DND-41 (cell line): ENCODE measurements at regions not wholly inside any gene's neighbourhood (a gene's known extent, or its start where the extent isn't known, plus 50 kb on each side); places are given as distances from the start of the nearest gene placed in this dataset.

Experiments
- CTCF ChIP-seq: IDR thresholded peaks from 2 replicates; pipeline ENCODE4 v1.5.1; 2012; ENCODE audit warnings: borderline replicate concordance, low read length, moderate library complexity, mild to moderate bottlenecking; ENCODE audit not compliant: poor library complexity, severe bottlenecking; ENCODE audit errors: extremely low read depth
- EZH2 ChIP-seq: IDR thresholded peaks from 3 replicates; pipeline ENCODE4 v1.6.1; 2012; ENCODE audit warnings: borderline replicate concordance, low read depth, mild to moderate bottlenecking, moderate library complexity, low read length, inconsistent platforms; ENCODE audit not compliant: severe bottlenecking

- no peak for TF ChIP-seq CTCF
- TF ChIP-seq EZH2 = no peak
These were observed 106.4 kb downstream of the TRIML1 start for GRCh38 chr4:188245651-188246050.
